GM12878 (cell line): ENCODE measurements at regions not wholly inside any gene's neighbourhood (a gene's known extent, or its start where the extent isn't known, plus 50 kb on each side); places are given as distances from the start of the nearest gene placed in this dataset.

Experiments used
- ATAC-seq: fragments of 200-7000 bp; cut with Tn5 transposase; 3 replicates; pipeline ENCODE4 v1.9.1; 2020; ENCODE audit warnings: mild to moderate bottlenecking, moderate library complexity
- BruUV-seq: library from RNA; stranded (reverse); fragments of 400-500 nt; replicated peaks from 2 replicates; lab custom pipeline; 2021; lab: Mats Ljungman, UMichigan
- CTCF ChIA-PET: fragments of 300-600 bp; sonication (Branson Sonifier 250); formaldehyde crosslinking; extraction: SDS; loops from one replicate; lab custom pipeline; 2021; ENCODE audit warnings: inconsistent platforms; lab: Yijun Ruan, JAX
- POLR2A ChIA-PET: fragments of 350-600 bp; formaldehyde crosslinking; extraction: SDS; loops from one replicate; lab custom pipeline; 2021; ENCODE audit warnings: inconsistent platforms; lab: Charles Lee
- RAD21 ChIA-PET: fragments of 300-600 bp; sonication (Branson Sonifier 250); formaldehyde crosslinking; loops from one replicate; lab custom pipeline; 2023; ENCODE audit warnings: antibody characterized with exemption; ENCODE audit not compliant: unreplicated experiment; lab: Charles Lee
- SMC1A ChIA-PET: fragments of 300-600 bp; sonication (Branson Sonifier 250); formaldehyde crosslinking; loops from one replicate; lab custom pipeline; 2023; ENCODE audit not compliant: unreplicated experiment, uncharacterized antibody; lab: Charles Lee
- DNase-seq: peaks from one replicate; pipeline ENCODE4 v3.0.0-alpha.2; 2011; ENCODE audit warnings: low read depth, low spot score
- FAIRE-seq: peaks from 3 replicates; lab custom pipeline; 2011; peaks lifted over from hg19 to GRCh38; lab: Jason Lieb, UNC
- H2AFZ ChIP-seq: 2 replicates; pipeline ENCODE4 v1.6.0; 2011; ENCODE audit warnings: low read depth, low read length, control low read depth; ENCODE audit not compliant: control insufficient read depth
- H3K27ac ChIP-seq: 2 replicates; pipeline ENCODE4 v1.5.1; 2011; ENCODE audit warnings: control low read depth; ENCODE audit not compliant: control insufficient read depth, insufficient read depth
- H3K27me3 ChIP-seq, 2 experiments: replicated peaks in 1 of 2; 2 replicates each; pipeline versions ENCODE4 v1.6.0 to v1.6.1; 2011; ENCODE audit warnings: low read length in 1 of 2; ENCODE audit not compliant: control insufficient read depth in 2 of 2, insufficient read depth in 2 of 2
- H3K36me3 ChIP-seq, 2 experiments: 2 replicates each; pipeline ENCODE4 v1.5.1; 2011; ENCODE audit warnings: low read length in 1 of 2; ENCODE audit not compliant: control insufficient read depth in 2 of 2, insufficient read depth in 2 of 2
- H3K4me1 ChIP-seq: 2 replicates; pipeline ENCODE4 v1.6.1; 2011; ENCODE audit warnings: mild to moderate bottlenecking, low read length, moderate library complexity, mixed read lengths; ENCODE audit not compliant: control insufficient read depth, insufficient read depth
- H3K4me2 ChIP-seq: 2 replicates; pipeline ENCODE4 v1.6.0; 2011; ENCODE audit warnings: control low read depth; ENCODE audit not compliant: control insufficient read depth, insufficient read depth
- H3K4me3 ChIP-seq: fragments of 200-600 bp; sonication (generic); 2 replicates; pipeline ENCODE4 v1.5.1; 2016
- H3K79me2 ChIP-seq: 2 replicates; pipeline ENCODE4 v1.6.0; 2011; ENCODE audit warnings: low read length; ENCODE audit not compliant: control insufficient read depth, insufficient read depth
- H3K9ac ChIP-seq: 2 replicates; pipeline ENCODE4 v1.8.0; 2011; ENCODE audit warnings: low read length, control low read depth, mixed read lengths; ENCODE audit not compliant: control insufficient read depth, insufficient read depth
- H3K9me3 ChIP-seq: replicated peaks from 3 replicates; pipeline ENCODE4 v1.5.1; 2011; ENCODE audit warnings: mild to moderate bottlenecking, low read length; ENCODE audit not compliant: control insufficient read depth, insufficient read depth
- H4K20me1 ChIP-seq: 2 replicates; pipeline ENCODE4 v1.6.0; 2011; ENCODE audit not compliant: control insufficient read depth, insufficient read depth
- CHD2 ChIP-seq: IDR thresholded peaks from 2 replicates; pipeline ENCODE4 v1.6.1; 2011; ENCODE audit warnings: low read depth, low read length, improper control_type of control experiment, borderline replicate concordance
- CREB1 ChIP-seq: IDR thresholded peaks from 2 replicates; pipeline ENCODE4 v1.6.1; 2012; ENCODE audit warnings: low read depth, mild to moderate bottlenecking, inconsistent platforms
- DPF2 ChIP-seq: fragments of 450-650 bp; IDR thresholded peaks from 2 replicates; pipeline ENCODE4 v1.6.1; 2017; ENCODE audit warnings: mild to moderate bottlenecking
- EP300 ChIP-seq, 2 experiments: fragments of 150-350 bp in 1 of 2; IDR thresholded peaks; 2 replicates each; pipeline ENCODE4 v1.6.1; 2011 to 2012; ENCODE audit warnings: low read depth in 2 of 2, low read length in 2 of 2, borderline replicate concordance in 1 of 2, improper control_type of control experiment in 1 of 2, inconsistent platforms in 1 of 2; ENCODE audit not compliant: control insufficient read depth in 1 of 2
- NFYB ChIP-seq: IDR thresholded peaks from 2 replicates; pipeline ENCODE4 v1.6.1; 2011; ENCODE audit warnings: low read depth, mild to moderate bottlenecking, low read length, improper control_type of control experiment, moderate library complexity; ENCODE audit not compliant: insufficient read depth
- RAD21 ChIP-seq: IDR thresholded peaks from 2 replicates; pipeline ENCODE4 v1.6.1; 2011; ENCODE audit warnings: mild to moderate bottlenecking, low read depth, low read length, moderate library complexity; ENCODE audit not compliant: insufficient read depth
- SMAD5 ChIP-seq: IDR thresholded peaks from 2 replicates; pipeline ENCODE4 v1.6.1; 2016; ENCODE audit warnings: antibody characterized with exemption, low read depth
- STAT1 ChIP-seq: fragments of 450-650 bp; conservative IDR thresholded peaks from 2 replicates; pipeline ENCODE4 v1.6.1; 2014; ENCODE audit warnings: antibody characterized with exemption, mild to moderate bottlenecking
- TAF1 ChIP-seq: IDR thresholded peaks from 2 replicates; pipeline ENCODE4 v1.6.1; 2011; ENCODE audit warnings: mild to moderate bottlenecking, low read depth, low read length, borderline replicate concordance
- WRNIP1 ChIP-seq: IDR thresholded peaks from 2 replicates; pipeline ENCODE4 v1.6.1; 2011; ENCODE audit warnings: low read depth, low read length, improper control_type of control experiment, borderline replicate concordance
- ZNF217 ChIP-seq: fragments of 450-650 bp; IDR thresholded peaks from 2 replicates; pipeline ENCODE4 v1.6.1; 2017; ENCODE audit warnings: antibody characterized with exemption, mild to moderate bottlenecking
- ZNF384 ChIP-seq: IDR thresholded peaks from 2 replicates; pipeline ENCODE4 v1.6.1; 2012; ENCODE audit warnings: low read depth, mild to moderate bottlenecking, low read length, improper control_type of control experiment, borderline replicate concordance
- ZSCAN29 ChIP-seq: fragments of 450-650 bp; IDR thresholded peaks from 2 replicates; pipeline ENCODE4 v1.6.1; 2017; ENCODE audit warnings: mild to moderate bottlenecking, moderate library complexity
- WGBS: methylation state at CpG from one replicate; pipeline ENCODE4 v1.1.6; 2016; ENCODE audit warnings: low lambda C conversion rate; ENCODE audit not compliant: insufficient replicate concordance, insufficient coverage; ENCODE audit errors: missing lambda C conversion rate; 5-methylcytosine and 5-hydroxymethylcytosine counted together
- in situ Hi-C: fragments of 300-500 bp; cut with MboI; formaldehyde crosslinking; loops from 9 replicates; pipeline ENCODE4 v1.14.3; 2018; ENCODE audit warnings: mixed read lengths
- intact Hi-C: fragments of 100-400 bp; cut with micrococcal nuclease; formaldehyde crosslinking; loops from one replicate; pipeline ENCODE4 v1.14.2; 2022; ENCODE audit not compliant: unreplicated experiment
- TF ChIP-seq, protein P1 (sequence below): fragments of 450-650 bp; IDR thresholded peaks from 2 replicates; pipeline ENCODE4 v1.6.1; 2018; ENCODE audit warnings: borderline replicate concordance, mild to moderate bottlenecking; ENCODE audit not compliant: partially characterized antibody
- TF ChIP-seq, protein P2 (sequence below), 3 experiments: IDR thresholded peaks in 2 of 3; conservative IDR thresholded peaks in 1 of 3; 2 replicates each; pipeline ENCODE4 v1.5.1; 2011; ENCODE audit warnings: low read depth in 3 of 3, low read length in 3 of 3, mild to moderate bottlenecking in 3 of 3, control low read depth in 2 of 3, moderate library complexity in 2 of 3, inconsistent platforms in 1 of 3, mixed read lengths in 1 of 3; ENCODE audit not compliant: control insufficient read depth in 2 of 3, insufficient read depth in 1 of 3; ENCODE audit errors: extremely low read depth in 1 of 3

DNA sequence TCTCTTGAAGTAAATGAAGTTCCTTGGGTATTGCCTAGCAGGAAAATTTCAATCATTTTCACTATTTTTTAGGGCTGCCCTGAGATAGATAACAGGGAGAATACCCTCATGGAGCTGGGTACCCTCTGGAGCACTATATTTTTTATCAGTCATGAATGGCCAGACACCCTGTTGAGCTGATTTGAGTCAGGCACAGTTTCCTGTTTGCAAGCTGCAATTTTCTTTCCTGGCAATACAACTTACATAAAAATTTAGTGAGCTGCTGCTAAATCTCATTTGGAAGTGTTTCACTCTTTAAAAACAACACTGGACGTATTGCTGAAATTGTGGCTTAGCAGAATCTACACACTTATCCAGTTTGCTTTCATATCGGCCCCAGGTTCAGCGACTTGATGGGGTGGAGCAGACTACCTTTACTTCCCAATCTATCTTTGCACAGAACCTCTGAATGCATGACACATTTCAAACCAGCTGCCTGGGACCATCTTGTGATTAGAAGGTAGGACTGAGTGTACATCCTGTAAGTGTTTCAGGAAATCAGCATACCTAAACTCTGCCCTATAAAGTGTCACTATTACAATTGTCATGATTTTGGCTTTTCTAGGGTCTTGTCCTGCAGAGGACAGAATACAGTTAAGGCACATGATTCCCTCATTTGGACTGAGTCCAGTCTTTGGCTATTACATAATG, 125.7 kb upstream of the FAM3C start (continued):
- TF ChIP-seq, protein P1, sequence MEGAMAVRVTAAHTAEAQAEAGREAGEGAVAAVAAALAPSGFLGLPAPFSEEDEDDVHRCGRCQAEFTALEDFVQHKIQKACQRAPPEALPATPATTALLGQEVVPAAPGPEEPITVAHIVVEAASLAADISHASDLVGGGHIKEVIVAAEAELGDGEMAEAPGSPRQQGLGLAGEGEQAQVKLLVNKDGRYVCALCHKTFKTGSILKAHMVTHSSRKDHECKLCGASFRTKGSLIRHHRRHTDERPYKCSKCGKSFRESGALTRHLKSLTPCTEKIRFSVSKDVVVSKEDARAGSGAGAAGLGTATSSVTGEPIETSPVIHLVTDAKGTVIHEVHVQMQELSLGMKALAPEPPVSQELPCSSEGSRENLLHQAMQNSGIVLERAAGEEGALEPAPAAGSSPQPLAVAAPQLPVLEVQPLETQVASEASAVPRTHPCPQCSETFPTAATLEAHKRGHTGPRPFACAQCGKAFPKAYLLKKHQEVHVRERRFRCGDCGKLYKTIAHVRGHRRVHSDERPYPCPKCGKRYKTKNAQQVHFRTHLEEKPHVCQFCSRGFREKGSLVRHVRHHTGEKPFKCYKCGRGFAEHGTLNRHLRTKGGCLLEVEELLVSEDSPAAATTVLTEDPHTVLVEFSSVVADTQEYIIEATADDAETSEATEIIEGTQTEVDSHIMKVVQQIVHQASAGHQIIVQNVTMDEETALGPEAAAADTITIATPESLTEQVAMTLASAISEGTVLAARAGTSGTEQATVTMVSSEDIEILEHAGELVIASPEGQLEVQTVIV, result no peak
- TF ChIP-seq NFYB (no peak), SMAD5 (no peak)
- TF ChIP-seq, protein P2, sequence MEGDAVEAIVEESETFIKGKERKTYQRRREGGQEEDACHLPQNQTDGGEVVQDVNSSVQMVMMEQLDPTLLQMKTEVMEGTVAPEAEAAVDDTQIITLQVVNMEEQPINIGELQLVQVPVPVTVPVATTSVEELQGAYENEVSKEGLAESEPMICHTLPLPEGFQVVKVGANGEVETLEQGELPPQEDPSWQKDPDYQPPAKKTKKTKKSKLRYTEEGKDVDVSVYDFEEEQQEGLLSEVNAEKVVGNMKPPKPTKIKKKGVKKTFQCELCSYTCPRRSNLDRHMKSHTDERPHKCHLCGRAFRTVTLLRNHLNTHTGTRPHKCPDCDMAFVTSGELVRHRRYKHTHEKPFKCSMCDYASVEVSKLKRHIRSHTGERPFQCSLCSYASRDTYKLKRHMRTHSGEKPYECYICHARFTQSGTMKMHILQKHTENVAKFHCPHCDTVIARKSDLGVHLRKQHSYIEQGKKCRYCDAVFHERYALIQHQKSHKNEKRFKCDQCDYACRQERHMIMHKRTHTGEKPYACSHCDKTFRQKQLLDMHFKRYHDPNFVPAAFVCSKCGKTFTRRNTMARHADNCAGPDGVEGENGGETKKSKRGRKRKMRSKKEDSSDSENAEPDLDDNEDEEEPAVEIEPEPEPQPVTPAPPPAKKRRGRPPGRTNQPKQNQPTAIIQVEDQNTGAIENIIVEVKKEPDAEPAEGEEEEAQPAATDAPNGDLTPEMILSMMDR (IDR thresholded peaks at IDR 0.05 in 2 of 3, conservative IDR thresholded peaks at IDR 0.05 in 1 of 3; ENCODE audit: control insufficient read depth in 2 of 3, extremely low read depth in 1 of 3, insufficient read depth in 1 of 3, low read depth in 3 of 3, low read length in 3 of 3), result no peak
- TF ChIP-seq, all 136 proteins: peak for 0

DNA sequence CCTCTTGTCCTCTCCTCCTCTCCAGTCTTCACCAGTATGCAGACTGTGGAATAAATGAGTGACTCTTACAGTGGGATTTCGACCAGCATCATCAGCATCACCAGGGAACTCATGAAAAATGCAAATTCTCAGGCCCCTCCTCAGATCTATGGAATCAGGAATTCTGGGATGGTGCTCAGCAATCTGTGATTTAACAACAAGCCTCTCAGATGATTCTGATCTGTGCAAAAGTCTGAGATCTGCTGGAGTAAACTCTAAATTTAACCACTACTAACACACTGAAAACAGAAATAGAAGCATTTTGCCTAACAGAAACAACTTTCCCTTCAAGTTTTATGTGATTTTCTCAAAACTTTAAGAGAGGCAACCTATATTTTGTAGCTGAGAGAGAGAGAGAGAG, 124.8 kb upstream of the FAM3C start:
- ChIA-PET POLR2A (interaction anchor here (0.8 to 2.1 kb wide), 2 partner anchors 125 to 126 kb away, joined by 3 to 5 read pairs; no protein-coding TSS in a partner anchor), SMC1A (interaction anchor here (0.9 to 2.2 kb wide), 5 partner anchors 17 to 154 kb away, joined by 3 to 5 read pairs (median 5); no protein-coding TSS in a partner anchor), RAD21 (interaction anchor here (1.3 to 2.1 kb wide), 2 partner anchors 9 to 15 kb away, joined by 3 to 13 read pairs; no protein-coding TSS in a partner anchor), CTCF (interaction anchor here (2.4 to 4.0 kb wide), 2 partner anchors 9 to 125 kb away, joined by 9 to 17 read pairs; partner anchors contain the start of gene FAM3C)
- Histone ChIP-seq H3K9me3 (no peaks in the 10 kb centered on the region; the same call in 2 of the 3 replicates), H3K36me3 (no peaks in the 10 kb centered on the region), H2AFZ (no peak overlapping the region), H3K4me1 (no peaks in the 10 kb centered on the region), H3K4me3 (no peak overlapping the region), H3K79me2 (no peaks in the 10 kb centered on the region), H3K27me3 (no peaks in the 10 kb centered on the region), H3K9ac (no peak overlapping the region), H3K4me2 (no peak overlapping the region), H3K27ac (no peak overlapping the region), H4K20me1 (no peaks in the 10 kb centered on the region)
- WGBS, result 0% methylated on average over 1 of the region's 1 CpG
- BruUV-seq, result no TSS peak
- DNase-seq, result no peak
- no peak for FAIRE-seq
- in situ Hi-C loops (no loop called here), intact Hi-C loops (no loop called here)
- no peak for ATAC-seq
- no peak for TF ChIP-seq CHD2
- no peak for TF ChIP-seq CREB1
- no peak for TF ChIP-seq WRNIP1
- TF ChIP-seq STAT1, result no peak
- TF ChIP-seq ZSCAN29, result no peak
- no peak for TF ChIP-seq TAF1
- no peak for TF ChIP-seq EP300 (IDR thresholded peaks at IDR 0.05; ENCODE audit: borderline replicate concordance in 1 of 2, control insufficient read depth in 1 of 2, low read depth in 2 of 2, low read length in 2 of 2)
- no peak for TF ChIP-seq ZNF384
- TF ChIP-seq RAD21, result no peak
- TF ChIP-seq NFYB, result no peak
- no peak for TF ChIP-seq ZNF217
- no peak for TF ChIP-seq DPF2
